PC-9 (cell line): ENCODE measurements at regions not wholly inside any gene's neighbourhood (a gene's known extent, or its start where the extent isn't known, plus 50 kb on each side); places are given as distances from the start of the nearest gene placed in this dataset.

Experiments used
- EZH2 ChIP-seq: fragments of 200-600 bp; sonication (generic); IDR thresholded peaks from 2 replicates; pipeline ENCODE4 v1.8.0; 2017; ENCODE audit warnings: antibody characterized with exemption, low read depth
- TF ChIP-seq, protein P1 (sequence below): fragments of 200-600 bp; sonication (generic); conservative IDR thresholded peaks from 2 replicates; pipeline ENCODE4 v1.6.1; 2017; ENCODE audit warnings: mixed run types, antibody characterized with exemption, mild to moderate bottlenecking, moderate library complexity

DNA sequence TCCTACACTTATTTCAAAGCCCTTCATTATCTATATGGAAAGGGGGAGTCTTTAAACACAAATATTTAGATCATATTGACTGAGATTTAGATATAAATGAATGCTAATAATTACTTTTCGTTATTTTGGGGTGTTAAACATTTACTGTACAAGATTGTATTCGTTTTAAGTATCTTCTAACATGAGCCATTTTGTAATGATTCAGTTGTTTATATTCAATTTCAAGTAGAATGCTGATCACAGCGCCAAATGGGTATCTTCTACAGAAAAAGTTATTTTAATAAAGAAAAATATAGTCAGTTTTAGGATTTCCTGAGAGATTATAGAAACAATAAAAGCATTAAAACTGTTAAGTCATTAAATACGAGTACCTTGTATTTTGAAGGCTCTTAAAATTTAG lies 104.5 kb upstream of the HNRNPU start:
- TF ChIP-seq, protein P1, sequence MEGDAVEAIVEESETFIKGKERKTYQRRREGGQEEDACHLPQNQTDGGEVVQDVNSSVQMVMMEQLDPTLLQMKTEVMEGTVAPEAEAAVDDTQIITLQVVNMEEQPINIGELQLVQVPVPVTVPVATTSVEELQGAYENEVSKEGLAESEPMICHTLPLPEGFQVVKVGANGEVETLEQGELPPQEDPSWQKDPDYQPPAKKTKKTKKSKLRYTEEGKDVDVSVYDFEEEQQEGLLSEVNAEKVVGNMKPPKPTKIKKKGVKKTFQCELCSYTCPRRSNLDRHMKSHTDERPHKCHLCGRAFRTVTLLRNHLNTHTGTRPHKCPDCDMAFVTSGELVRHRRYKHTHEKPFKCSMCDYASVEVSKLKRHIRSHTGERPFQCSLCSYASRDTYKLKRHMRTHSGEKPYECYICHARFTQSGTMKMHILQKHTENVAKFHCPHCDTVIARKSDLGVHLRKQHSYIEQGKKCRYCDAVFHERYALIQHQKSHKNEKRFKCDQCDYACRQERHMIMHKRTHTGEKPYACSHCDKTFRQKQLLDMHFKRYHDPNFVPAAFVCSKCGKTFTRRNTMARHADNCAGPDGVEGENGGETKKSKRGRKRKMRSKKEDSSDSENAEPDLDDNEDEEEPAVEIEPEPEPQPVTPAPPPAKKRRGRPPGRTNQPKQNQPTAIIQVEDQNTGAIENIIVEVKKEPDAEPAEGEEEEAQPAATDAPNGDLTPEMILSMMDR = no peak
- no peak for TF ChIP-seq EZH2
